ENCODE measurements at regions not wholly inside any gene's neighbourhood (a gene's known extent, or its start where the extent isn't known, plus 50 kb on each side); places are given as distances from the start of the nearest gene placed in this dataset.

- no peak for TF ChIP-seq EGR1 (IDR thresholded peaks at IDR 0.05; ENCODE audit: low read depth in 2 of 2)
- no peak for TF ChIP-seq GABPA (IDR thresholded peaks at IDR 0.05 in 1 of 2, conservative IDR thresholded peaks at IDR 0.05 in 1 of 2)
- no peak for TF ChIP-seq CTCF (IDR thresholded peaks at IDR 0.05; ENCODE audit: low read depth, low read length, missing input control)
- no peak for TF ChIP-seq FOXA1 (IDR thresholded peaks at IDR 0.05)
- TF ChIP-seq HNF4A (conservative IDR thresholded peaks at IDR 0.05): no peak
These were observed 137.8 kb upstream of the CPEB2 start (continued) for GRCh38 chr4:14864365-14865030.

DNA sequence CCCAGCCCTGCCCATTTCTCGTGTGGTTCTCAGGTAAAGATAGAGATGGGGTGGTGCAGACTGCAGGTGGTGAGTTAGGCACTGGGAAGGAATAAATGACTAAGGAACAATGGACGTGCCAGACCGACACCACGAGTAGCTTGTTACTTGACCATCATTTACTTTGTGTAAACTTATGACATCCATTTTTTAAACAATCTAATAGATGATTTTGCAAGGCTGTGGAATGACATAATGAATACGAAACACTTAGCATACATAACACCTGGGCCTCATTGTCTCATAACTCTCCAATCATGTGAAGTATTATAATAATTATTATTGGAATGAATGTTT, 137.3 kb upstream of the CPEB2 start:
- Histone ChIP-seq H3K9ac (ENCODE audit: low read depth in 1 of 2, low read length in 2 of 2) (no peak overlapping the region), H3K9me3 (ENCODE audit: control insufficient read depth in 4 of 4, low read length in 3 of 4) (no peaks in the 10 kb centered on the region), H3K36me3 (ENCODE audit: control insufficient read depth in 4 of 4, insufficient read depth in 3 of 4, low read depth in 1 of 4, low read length in 3 of 4) (no peaks in the 10 kb centered on the region), H3K27me3 (ENCODE audit: control insufficient read depth in 4 of 4, insufficient read depth in 4 of 4, low read length in 3 of 4) (no peaks in the 10 kb centered on the region), H3K27ac (ENCODE audit: low read depth in 1 of 2, low read length in 2 of 2) (no peak overlapping the region), H3K4me3 (ENCODE audit: low read depth in 1 of 3, low read length in 3 of 3) (no peak overlapping the region), H3K4me1 (ENCODE audit: control insufficient read depth in 4 of 4, insufficient read depth in 4 of 4, low read length in 3 of 4) (peaks cover 3 to 31% (median 24%) of the 10 kb centered on the region in 4 donors)
- no peak for DNase-seq (ENCODE audit: low spot score)
- 91% methylated on average over 5 of the region's 5 CpGs for WGBS
- no peak for TF ChIP-seq GABPA (IDR thresholded peaks at IDR 0.05 in 1 of 2, conservative IDR thresholded peaks at IDR 0.05 in 1 of 2)
- no peak for TF ChIP-seq HNF4G (IDR thresholded peaks at IDR 0.05)
- no peak for TF ChIP-seq YY1 (IDR thresholded peaks at IDR 0.05)
- TF ChIP-seq ATF3 (IDR thresholded peaks at IDR 0.05): no peak
- TF ChIP-seq, protein P1, sequence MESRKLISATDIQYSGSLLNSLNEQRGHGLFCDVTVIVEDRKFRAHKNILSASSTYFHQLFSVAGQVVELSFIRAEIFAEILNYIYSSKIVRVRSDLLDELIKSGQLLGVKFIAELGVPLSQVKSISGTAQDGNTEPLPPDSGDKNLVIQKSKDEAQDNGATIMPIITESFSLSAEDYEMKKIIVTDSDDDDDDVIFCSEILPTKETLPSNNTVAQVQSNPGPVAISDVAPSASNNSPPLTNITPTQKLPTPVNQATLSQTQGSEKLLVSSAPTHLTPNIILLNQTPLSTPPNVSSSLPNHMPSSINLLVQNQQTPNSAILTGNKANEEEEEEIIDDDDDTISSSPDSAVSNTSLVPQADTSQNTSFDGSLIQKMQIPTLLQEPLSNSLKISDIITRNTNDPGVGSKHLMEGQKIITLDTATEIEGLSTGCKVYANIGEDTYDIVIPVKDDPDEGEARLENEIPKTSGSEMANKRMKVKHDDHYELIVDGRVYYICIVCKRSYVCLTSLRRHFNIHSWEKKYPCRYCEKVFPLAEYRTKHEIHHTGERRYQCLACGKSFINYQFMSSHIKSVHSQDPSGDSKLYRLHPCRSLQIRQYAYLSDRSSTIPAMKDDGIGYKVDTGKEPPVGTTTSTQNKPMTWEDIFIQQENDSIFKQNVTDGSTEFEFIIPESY (IDR thresholded peaks at IDR 0.05): no peak
- TF ChIP-seq RXRA (IDR thresholded peaks at IDR 0.05): no peak
- no peak for TF ChIP-seq FOXA2 (IDR thresholded peaks at IDR 0.05)
- TF ChIP-seq EGR1 (IDR thresholded peaks at IDR 0.05; ENCODE audit: low read depth in 2 of 2): no peak
- TF ChIP-seq, protein P2, sequence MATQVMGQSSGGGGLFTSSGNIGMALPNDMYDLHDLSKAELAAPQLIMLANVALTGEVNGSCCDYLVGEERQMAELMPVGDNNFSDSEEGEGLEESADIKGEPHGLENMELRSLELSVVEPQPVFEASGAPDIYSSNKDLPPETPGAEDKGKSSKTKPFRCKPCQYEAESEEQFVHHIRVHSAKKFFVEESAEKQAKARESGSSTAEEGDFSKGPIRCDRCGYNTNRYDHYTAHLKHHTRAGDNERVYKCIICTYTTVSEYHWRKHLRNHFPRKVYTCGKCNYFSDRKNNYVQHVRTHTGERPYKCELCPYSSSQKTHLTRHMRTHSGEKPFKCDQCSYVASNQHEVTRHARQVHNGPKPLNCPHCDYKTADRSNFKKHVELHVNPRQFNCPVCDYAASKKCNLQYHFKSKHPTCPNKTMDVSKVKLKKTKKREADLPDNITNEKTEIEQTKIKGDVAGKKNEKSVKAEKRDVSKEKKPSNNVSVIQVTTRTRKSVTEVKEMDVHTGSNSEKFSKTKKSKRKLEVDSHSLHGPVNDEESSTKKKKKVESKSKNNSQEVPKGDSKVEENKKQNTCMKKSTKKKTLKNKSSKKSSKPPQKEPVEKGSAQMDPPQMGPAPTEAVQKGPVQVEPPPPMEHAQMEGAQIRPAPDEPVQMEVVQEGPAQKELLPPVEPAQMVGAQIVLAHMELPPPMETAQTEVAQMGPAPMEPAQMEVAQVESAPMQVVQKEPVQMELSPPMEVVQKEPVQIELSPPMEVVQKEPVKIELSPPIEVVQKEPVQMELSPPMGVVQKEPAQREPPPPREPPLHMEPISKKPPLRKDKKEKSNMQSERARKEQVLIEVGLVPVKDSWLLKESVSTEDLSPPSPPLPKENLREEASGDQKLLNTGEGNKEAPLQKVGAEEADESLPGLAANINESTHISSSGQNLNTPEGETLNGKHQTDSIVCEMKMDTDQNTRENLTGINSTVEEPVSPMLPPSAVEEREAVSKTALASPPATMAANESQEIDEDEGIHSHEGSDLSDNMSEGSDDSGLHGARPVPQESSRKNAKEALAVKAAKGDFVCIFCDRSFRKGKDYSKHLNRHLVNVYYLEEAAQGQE (IDR thresholded peaks at IDR 0.05): no peak
- TF ChIP-seq MAX (IDR thresholded peaks at IDR 0.05): no peak
- no peak for TF ChIP-seq TAF1 (conservative IDR thresholded peaks at IDR 0.05)
- TF ChIP-seq CTCF (IDR thresholded peaks at IDR 0.05; ENCODE audit: low read depth, low read length, missing input control): no peak
- no peak for TF ChIP-seq NR2F2 (IDR thresholded peaks at IDR 0.05)
- TF ChIP-seq RAD21 (IDR thresholded peaks at IDR 0.05): no peak
- no peak for TF ChIP-seq JUND (IDR thresholded peaks at IDR 0.05)
- no peak for TF ChIP-seq FOXA1 (IDR thresholded peaks at IDR 0.05)
- no peak for TF ChIP-seq HNF4A (conservative IDR thresholded peaks at IDR 0.05)

Data from liver (tissue), 8 donors.